ENCODE measurements at regions not wholly inside any gene's neighbourhood (a gene's known extent, or its start where the extent isn't known, plus 50 kb on each side); places are given as distances from the start of the nearest gene placed in this dataset.

DNA sequence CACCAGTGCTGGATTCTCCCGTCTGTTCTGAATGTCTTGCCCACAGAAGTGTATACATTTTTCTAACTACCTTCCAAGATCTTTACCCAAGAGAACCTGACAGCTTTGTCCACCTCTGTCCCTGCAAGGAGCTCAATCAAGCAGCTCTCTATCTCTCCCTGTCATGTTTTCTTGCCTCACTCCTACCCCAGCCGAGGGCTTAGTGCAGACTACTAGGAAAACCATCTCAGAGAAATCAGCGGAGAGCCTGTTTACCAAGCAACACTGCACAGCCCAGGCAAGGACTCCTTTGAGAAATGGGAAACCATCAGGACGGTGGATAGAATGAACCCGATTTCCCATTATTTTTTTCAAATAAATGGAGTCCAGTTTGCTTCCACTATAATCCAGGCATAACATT lies 250.7 kb upstream of the JARID2 start:
- H3K4me3 ChIP-seq (ENCODE audit: low read depth, low read length) = no peak overlapping the region
- H3K36me3 ChIP-seq (replicated peaks) = no peaks in the 10 kb centered on the region
- TF ChIP-seq CTCF (IDR thresholded peaks at IDR 0.05; ENCODE audit: low read depth, low read length, missing control alignments) = no peak
- H3K27ac ChIP-seq = no peak overlapping the region
- in situ Hi-C loops (cut with HindIII; ENCODE audit: low pct_ligation_motif_present, low sequenced_read_pairs) = no loop called here
- no peak for DNase-seq
- no peaks in the 10 kb centered on the region for H3K27me3 ChIP-seq (replicated peaks)

- no peaks in the 10 kb centered on the region for H3K36me3 ChIP-seq (replicated peaks)
- no peak overlapping the region for H3K27ac ChIP-seq
- DNase-seq = no peak
- no peak for TF ChIP-seq CTCF (IDR thresholded peaks at IDR 0.05; ENCODE audit: low read depth, low read length, missing control alignments)
- H3K4me3 ChIP-seq (ENCODE audit: low read depth, low read length) = no peak overlapping the region
- no peaks in the 10 kb centered on the region for H3K27me3 ChIP-seq (replicated peaks)
- in situ Hi-C loops (cut with HindIII; ENCODE audit: low pct_ligation_motif_present, low sequenced_read_pairs) = no loop called here
Measured at GRCh38 chr6:14995966-14996602, 249.8 kb upstream of the JARID2 start.

- in situ Hi-C loops (cut with HindIII; ENCODE audit: low pct_ligation_motif_present, low sequenced_read_pairs) = no loop called here
- no peak for TF ChIP-seq CTCF (IDR thresholded peaks at IDR 0.05; ENCODE audit: low read depth, low read length, missing control alignments)
- no peak for DNase-seq
Measured at GRCh38 chr6:14996892-14997291, 249.0 kb upstream of the JARID2 start.

DNA sequence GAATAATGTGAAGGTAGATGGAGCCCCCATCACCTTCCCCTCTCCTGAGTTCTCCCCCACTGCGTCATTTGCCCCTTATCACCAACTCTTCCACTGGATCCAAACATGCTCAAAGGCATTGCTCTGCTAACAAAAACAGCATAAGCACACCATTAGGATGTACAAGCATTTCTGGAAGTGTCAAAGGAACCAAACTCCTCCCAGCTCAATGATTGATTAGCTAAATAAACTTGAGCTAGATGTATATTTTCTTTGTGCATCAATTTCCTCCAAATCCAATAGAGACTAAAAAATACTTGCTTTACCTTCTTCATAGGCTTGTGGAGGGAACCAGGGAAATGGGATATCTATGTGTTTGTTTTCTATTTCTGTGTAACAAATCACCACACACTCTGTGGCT lies 248.4 kb upstream of the JARID2 start:
- in situ Hi-C loops (cut with HindIII; ENCODE audit: low pct_ligation_motif_present, low sequenced_read_pairs) = no loop called here
- H3K4me3 ChIP-seq (ENCODE audit: low read depth, low read length) = no peak overlapping the region
- no peak for TF ChIP-seq CTCF (IDR thresholded peaks at IDR 0.05; ENCODE audit: low read depth, low read length, missing control alignments)
- H3K36me3 ChIP-seq (replicated peaks) = no peaks in the 10 kb centered on the region
- H3K27me3 ChIP-seq (replicated peaks) = no peaks in the 10 kb centered on the region
- no peak overlapping the region for H3K27ac ChIP-seq
- DNase-seq = no peak

More at GRCh38 chr6:14996892-14997291, 249.0 kb upstream of the JARID2 start:
- no peaks in the 10 kb centered on the region for H3K36me3 ChIP-seq (replicated peaks)
- no peak overlapping the region for H3K4me3 ChIP-seq (ENCODE audit: low read depth, low read length)
- H3K27ac ChIP-seq = no peak overlapping the region
- no peaks in the 10 kb centered on the region for H3K27me3 ChIP-seq (replicated peaks)

- Histone ChIP-seq H3K4me3 (ENCODE audit: low read depth, low read length) (no peak overlapping the region), H3K27ac (no peak overlapping the region), H3K27me3 (replicated peaks) (no peaks in the 10 kb centered on the region), H3K36me3 (replicated peaks) (no peaks in the 10 kb centered on the region)
- no peak for DNase-seq
- no peak for TF ChIP-seq CTCF (IDR thresholded peaks at IDR 0.05; ENCODE audit: low read depth, low read length, missing control alignments)
- in situ Hi-C loops (cut with HindIII; ENCODE audit: low pct_ligation_motif_present, low sequenced_read_pairs) = no loop called here
Measured at GRCh38 chr6:14999106-14999505, 246.8 kb upstream of the JARID2 start.

GRCh38 chr6:15001326-15001910 lies 244.5 kb upstream of the JARID2 start:
- TF ChIP-seq CTCF (IDR thresholded peaks at IDR 0.05; ENCODE audit: low read depth, low read length, missing control alignments) = no peak
- in situ Hi-C loops (cut with HindIII; ENCODE audit: low pct_ligation_motif_present, low sequenced_read_pairs) = no loop called here
- Histone ChIP-seq H3K27ac (no peak overlapping the region), H3K36me3 (replicated peaks) (no peaks in the 10 kb centered on the region), H3K4me3 (ENCODE audit: low read depth, low read length) (no peak overlapping the region), H3K27me3 (replicated peaks) (no peaks in the 10 kb centered on the region)
- DNase-seq = no peak
